Stimulated activated CD4-positive, alpha-beta T cell treated with anti-CD3 and anti-CD28 coated beads, Interleukin-4, amount 100 ng/mL, for 48 hours (primary cell): ENCODE measurements at regions not wholly inside any gene's neighbourhood (a gene's known extent, or its start where the extent isn't known, plus 50 kb on each side); places are given as distances from the start of the nearest gene placed in this dataset.

ENCODE experiments used
- DNase-seq, 2 donors: peaks; one replicate each; pipeline ENCODE4 v3.0.0-alpha.2; 2020; ENCODE audit warnings: low read depth in 2 of 2

- no peak for DNase-seq
Observed at GRCh38 chr12:89859508-89860220, 151.0 kb upstream of the ATP2B1 start.

GRCh38 chr12:89858718-89859117 is 150.1 kb upstream of the ATP2B1 start:
- DNase-seq = no peak

GRCh38 chr12:89857652-89858274 is 149.1 kb upstream of the ATP2B1 start:
- no peak for DNase-seq

GRCh38 chr12:89856431-89856830 is 147.8 kb upstream of the ATP2B1 start:
- DNase-seq = no peak

GRCh38 chr12:89848732-89849131 is 140.1 kb upstream of the ATP2B1 start:
- no peak for DNase-seq

GRCh38 chr12:89846473-89847055 is 137.9 kb upstream of the ATP2B1 start:
- DNase-seq = no peak

- DNase-seq = no peak
Observed at GRCh38 chr12:89845767-89846166, 137.1 kb upstream of the ATP2B1 start.

GRCh38 chr12:89845366-89845765 is 136.7 kb upstream of the ATP2B1 start:
- DNase-seq = no peak

- DNase-seq = no peak
Observed at GRCh38 chr12:89844539-89844938, 135.9 kb upstream of the ATP2B1 start.

GRCh38 chr12:89840162-89840922 is 131.7 kb upstream of the ATP2B1 start:
- no peak for DNase-seq

GRCh38 chr12:89839444-89839843 is 130.8 kb upstream of the ATP2B1 start:
- no peak for DNase-seq

GRCh38 chr12:89838833-89839232 is 130.2 kb upstream of the ATP2B1 start:
- DNase-seq = no peak

GRCh38 chr12:89836026-89836425 is 127.4 kb upstream of the ATP2B1 start:
- no peak for DNase-seq

- no peak for DNase-seq
Observed at GRCh38 chr12:89834676-89835075, 126.0 kb upstream of the ATP2B1 start.

GRCh38 chr12:89833337-89834252 is 125.0 kb upstream of the ATP2B1 start:
- DNase-seq = no peak

GRCh38 chr12:89832336-89832735 is 123.7 kb upstream of the ATP2B1 start:
- DNase-seq = no peak

- DNase-seq = no peak
Observed at GRCh38 chr12:89831310-89832095, 122.9 kb upstream of the ATP2B1 start.

- no peak for DNase-seq
Observed at GRCh38 chr12:89829434-89829975, 120.9 kb upstream of the ATP2B1 start.

- no peak for DNase-seq
Observed at GRCh38 chr12:89828575-89828974, 119.9 kb upstream of the ATP2B1 start.

GRCh38 chr12:89827592-89827991 is 119.0 kb upstream of the ATP2B1 start:
- DNase-seq = no peak
